Fibroblast of lung (primary cell): ENCODE measurements at regions not wholly inside any gene's neighbourhood (a gene's known extent, or its start where the extent isn't known, plus 50 kb on each side); places are given as distances from the start of the nearest gene placed in this dataset.

Experiments used
- DNase-seq, 2 donors: peaks; one replicate each; pipeline versions ENCODE4 v3.0.0 to v3.0.0-alpha.2; 2010; ENCODE audit warnings: low read depth in 2 of 2
- H2AFZ ChIP-seq: 2 replicates; pipeline ENCODE4 v1.5.1; 2012; ENCODE audit warnings: low read length, control low read depth, inconsistent platforms
- H3K27ac ChIP-seq: 2 replicates; pipeline ENCODE4 v1.5.1; 2011; ENCODE audit warnings: low read length, control low read depth; ENCODE audit not compliant: insufficient read depth
- H3K27me3 ChIP-seq: 2 replicates; pipeline ENCODE4 v1.5.1; 2011; ENCODE audit warnings: mild to moderate bottlenecking, low read length; ENCODE audit not compliant: control insufficient read depth, insufficient read depth
- H3K36me3 ChIP-seq: 2 replicates; pipeline ENCODE4 v1.5.1; 2011; ENCODE audit warnings: low read length; ENCODE audit not compliant: control insufficient read depth, insufficient read depth
- H3K4me1 ChIP-seq: 2 replicates; pipeline ENCODE4 v1.5.1; 2011; ENCODE audit warnings: low read length; ENCODE audit not compliant: control insufficient read depth, insufficient read depth; ENCODE audit errors: extremely low read depth
- H3K4me2 ChIP-seq: 2 replicates; pipeline ENCODE4 v1.5.1; 2011; ENCODE audit warnings: low read length, control low read depth; ENCODE audit not compliant: insufficient read depth; ENCODE audit errors: extremely low read depth
- H3K4me3 ChIP-seq, 4 experiments: fragments of 200-600 bp in 1 of 4; sonication (generic) in 1 of 4; replicated peaks in 1 of 4; 2 replicates each; pipeline ENCODE4 v1.5.1; 2011 to 2016; ENCODE audit warnings: low read length in 4 of 4, low read depth in 3 of 4, mild to moderate bottlenecking in 3 of 4, control low read depth in 2 of 4, inconsistent platforms in 1 of 4, mixed read lengths in 1 of 4; ENCODE audit not compliant: insufficient read depth in 1 of 4; ENCODE audit errors: control extremely low read depth in 1 of 4
- H3K79me2 ChIP-seq: 2 replicates; pipeline ENCODE4 v1.5.1; 2012; ENCODE audit warnings: mild to moderate bottlenecking, low read length, inconsistent platforms; ENCODE audit not compliant: control insufficient read depth, insufficient read depth
- H3K9ac ChIP-seq: 2 replicates; pipeline ENCODE4 v1.5.1; 2011; ENCODE audit warnings: mild to moderate bottlenecking, low read length, control low read depth; ENCODE audit not compliant: insufficient read depth
- H3K9me3 ChIP-seq: 2 replicates; pipeline ENCODE4 v1.5.1; 2012; ENCODE audit warnings: low read depth, low read length; ENCODE audit not compliant: control insufficient read depth, insufficient read depth
- H4K20me1 ChIP-seq: 2 replicates; pipeline ENCODE4 v1.5.1; 2011; ENCODE audit warnings: low read length; ENCODE audit not compliant: control insufficient read depth, insufficient read depth; ENCODE audit errors: extremely low read depth
- EZH2 ChIP-seq: IDR thresholded peaks from 2 replicates; pipeline ENCODE4 v1.5.1; 2012; ENCODE audit warnings: low read length, control low read depth, mild to moderate bottlenecking; ENCODE audit errors: missing control alignments
- TF ChIP-seq, protein P1 (sequence below), 2 donors: IDR thresholded peaks in 1 of 2; conservative IDR thresholded peaks in 1 of 2; 1 replicate in 1 of 2; 2 replicates in 1 of 2; pipeline ENCODE4 v1.5.1; 2011 to 2012; ENCODE audit warnings: low read length in 2 of 2, control low read depth in 1 of 2, inconsistent platforms in 1 of 2, low read depth in 1 of 2, mild to moderate bottlenecking in 1 of 2

DNA sequence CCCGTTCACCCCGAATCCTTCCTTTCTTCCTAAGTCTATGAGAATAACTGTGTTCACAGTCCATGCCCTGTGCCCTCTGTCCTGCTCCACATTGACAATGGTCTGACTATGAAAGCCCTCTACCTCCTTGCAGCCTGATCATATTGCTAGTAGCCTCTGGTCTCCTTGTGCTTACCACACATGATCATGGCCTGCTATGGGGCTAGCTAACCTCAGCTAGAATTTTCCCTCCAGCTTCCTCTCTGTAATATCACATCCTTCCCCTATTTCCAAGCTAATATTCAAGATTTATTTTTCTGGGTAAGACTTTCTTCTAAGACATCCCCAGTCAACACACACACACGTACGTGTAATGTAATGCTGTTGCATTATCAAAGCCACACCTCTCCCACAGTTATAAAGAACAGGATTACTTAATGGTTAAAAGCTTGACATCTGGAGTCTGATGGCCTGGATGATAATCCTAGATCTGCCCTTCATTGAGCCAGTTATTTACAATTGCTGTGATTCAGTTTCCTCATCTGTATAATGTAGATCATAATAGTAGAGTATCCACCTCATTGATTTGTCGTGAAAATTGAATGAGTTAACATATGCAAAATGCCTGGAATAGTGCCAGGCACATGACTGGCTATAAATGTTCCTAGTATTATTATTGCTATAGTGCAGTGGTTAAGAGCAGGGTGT is 214.4 kb upstream of the BLID start:
- Histone ChIP-seq H3K9me3 (no peaks in the 10 kb centered on the region), H3K27ac (no peak overlapping the region), H3K79me2 (no peaks in the 10 kb centered on the region), H2AFZ (no peak overlapping the region), H3K36me3 (no peaks in the 10 kb centered on the region), H3K4me3 (no peak overlapping the region), H3K9ac (no peak overlapping the region), H3K4me2 (no peak overlapping the region), H3K27me3 (no peaks in the 10 kb centered on the region), H4K20me1 (no peaks in the 10 kb centered on the region), H3K4me1 (no peaks in the 10 kb centered on the region)
- TF ChIP-seq EZH2 = no peak
- TF ChIP-seq, protein P1, sequence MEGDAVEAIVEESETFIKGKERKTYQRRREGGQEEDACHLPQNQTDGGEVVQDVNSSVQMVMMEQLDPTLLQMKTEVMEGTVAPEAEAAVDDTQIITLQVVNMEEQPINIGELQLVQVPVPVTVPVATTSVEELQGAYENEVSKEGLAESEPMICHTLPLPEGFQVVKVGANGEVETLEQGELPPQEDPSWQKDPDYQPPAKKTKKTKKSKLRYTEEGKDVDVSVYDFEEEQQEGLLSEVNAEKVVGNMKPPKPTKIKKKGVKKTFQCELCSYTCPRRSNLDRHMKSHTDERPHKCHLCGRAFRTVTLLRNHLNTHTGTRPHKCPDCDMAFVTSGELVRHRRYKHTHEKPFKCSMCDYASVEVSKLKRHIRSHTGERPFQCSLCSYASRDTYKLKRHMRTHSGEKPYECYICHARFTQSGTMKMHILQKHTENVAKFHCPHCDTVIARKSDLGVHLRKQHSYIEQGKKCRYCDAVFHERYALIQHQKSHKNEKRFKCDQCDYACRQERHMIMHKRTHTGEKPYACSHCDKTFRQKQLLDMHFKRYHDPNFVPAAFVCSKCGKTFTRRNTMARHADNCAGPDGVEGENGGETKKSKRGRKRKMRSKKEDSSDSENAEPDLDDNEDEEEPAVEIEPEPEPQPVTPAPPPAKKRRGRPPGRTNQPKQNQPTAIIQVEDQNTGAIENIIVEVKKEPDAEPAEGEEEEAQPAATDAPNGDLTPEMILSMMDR (conservative IDR thresholded peaks at IDR 0.05 in 1 of 2, IDR thresholded peaks at IDR 0.05 in 1 of 2; ENCODE audit: low read depth in 1 of 2, low read length in 2 of 2) = no peak
- DNase-seq = no peak

DNA sequence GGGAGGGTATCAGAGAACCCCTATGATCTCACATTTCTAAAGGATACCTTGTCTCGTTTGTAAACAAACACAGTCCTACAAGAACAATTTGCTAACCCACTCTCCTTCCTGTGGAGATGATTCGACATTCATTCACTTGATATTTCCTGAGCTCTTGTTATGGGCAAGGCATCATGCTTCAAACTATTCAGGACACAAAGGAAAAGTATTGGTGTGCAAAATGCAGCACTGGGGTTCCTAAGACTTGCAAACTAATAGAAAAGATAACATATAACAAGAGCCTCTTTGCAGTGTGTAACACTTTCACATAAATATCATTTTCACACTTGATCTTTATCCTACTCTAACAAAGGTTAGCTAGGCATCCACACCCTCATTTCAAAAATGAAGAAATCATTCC is 211.5 kb upstream of the BLID start:
- Histone ChIP-seq H3K79me2 (no peaks in the 10 kb centered on the region), H4K20me1 (no peaks in the 10 kb centered on the region), H3K27ac (no peak overlapping the region), H3K4me3 (no peak overlapping the region), H3K9ac (no peak overlapping the region), H3K4me1 (no peaks in the 10 kb centered on the region), H3K4me2 (no peak overlapping the region), H2AFZ (no peak overlapping the region), H3K9me3 (no peaks in the 10 kb centered on the region), H3K36me3 (no peaks in the 10 kb centered on the region), H3K27me3 (no peaks in the 10 kb centered on the region)
- TF ChIP-seq EZH2 = no peak
- TF ChIP-seq, protein P1 (conservative IDR thresholded peaks at IDR 0.05 in 1 of 2, IDR thresholded peaks at IDR 0.05 in 1 of 2; ENCODE audit: low read depth in 1 of 2, low read length in 2 of 2) = no peak
- no peak for DNase-seq

DNA sequence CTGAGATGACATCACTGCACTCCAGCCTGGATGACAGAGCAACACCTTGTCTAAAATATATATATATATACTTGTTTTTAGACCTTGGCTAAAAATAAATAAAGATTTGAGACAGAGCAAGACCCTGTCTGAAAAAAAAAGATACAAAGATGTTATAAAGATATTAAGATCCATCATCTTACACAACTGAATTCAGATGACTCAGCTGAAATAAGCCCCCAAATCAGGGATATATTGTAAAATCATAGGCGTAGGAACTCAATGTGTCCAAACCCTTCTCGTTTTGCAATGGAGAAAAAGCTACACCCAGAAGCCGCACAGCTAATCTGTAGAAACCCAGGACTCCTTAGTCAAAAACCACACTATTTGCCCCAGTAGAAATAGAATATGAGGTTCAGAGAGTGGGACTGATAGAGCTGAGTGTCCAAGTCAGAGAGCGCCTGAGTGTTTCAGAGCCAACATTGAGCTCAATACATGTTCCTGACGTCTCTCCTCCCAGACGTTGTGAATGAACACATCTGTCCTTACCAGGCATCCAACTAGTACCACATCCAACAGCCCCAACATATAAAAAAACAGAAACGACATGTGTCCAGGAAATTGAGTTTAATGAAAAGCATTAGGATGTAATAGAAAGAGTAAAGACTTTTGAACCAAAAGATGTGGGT is 207.9 kb upstream of the BLID start:
- no peak overlapping the region for H2AFZ ChIP-seq
- H3K4me1 ChIP-seq = no peaks in the 10 kb centered on the region
- H3K36me3 ChIP-seq = no peaks in the 10 kb centered on the region
- H3K9ac ChIP-seq = no peak overlapping the region
- no peaks in the 10 kb centered on the region for H3K79me2 ChIP-seq
- no peak overlapping the region for H3K4me2 ChIP-seq
- no peak for DNase-seq
- TF ChIP-seq EZH2 = no peak
- TF ChIP-seq, protein P1 (conservative IDR thresholded peaks at IDR 0.05 in 1 of 2, IDR thresholded peaks at IDR 0.05 in 1 of 2; ENCODE audit: low read depth in 1 of 2, low read length in 2 of 2) = no peak
- peaks cover 4% of the 10 kb centered on the region for H3K27me3 ChIP-seq
- H3K4me3 ChIP-seq = no peak overlapping the region
- H3K9me3 ChIP-seq = no peaks in the 10 kb centered on the region
- H3K27ac ChIP-seq = no peak overlapping the region
- H4K20me1 ChIP-seq = no peaks in the 10 kb centered on the region
